ENCODE measurements at regions not wholly inside any gene's neighbourhood (a gene's known extent, or its start where the extent isn't known, plus 50 kb on each side); places are given as distances from the start of the nearest gene placed in this dataset.

GRCh38 chr2:11102466-11102865, 52.8 kb upstream of the SLC66A3 start:
- no peak for DNase-seq (ENCODE audit: low spot score)

DNA sequence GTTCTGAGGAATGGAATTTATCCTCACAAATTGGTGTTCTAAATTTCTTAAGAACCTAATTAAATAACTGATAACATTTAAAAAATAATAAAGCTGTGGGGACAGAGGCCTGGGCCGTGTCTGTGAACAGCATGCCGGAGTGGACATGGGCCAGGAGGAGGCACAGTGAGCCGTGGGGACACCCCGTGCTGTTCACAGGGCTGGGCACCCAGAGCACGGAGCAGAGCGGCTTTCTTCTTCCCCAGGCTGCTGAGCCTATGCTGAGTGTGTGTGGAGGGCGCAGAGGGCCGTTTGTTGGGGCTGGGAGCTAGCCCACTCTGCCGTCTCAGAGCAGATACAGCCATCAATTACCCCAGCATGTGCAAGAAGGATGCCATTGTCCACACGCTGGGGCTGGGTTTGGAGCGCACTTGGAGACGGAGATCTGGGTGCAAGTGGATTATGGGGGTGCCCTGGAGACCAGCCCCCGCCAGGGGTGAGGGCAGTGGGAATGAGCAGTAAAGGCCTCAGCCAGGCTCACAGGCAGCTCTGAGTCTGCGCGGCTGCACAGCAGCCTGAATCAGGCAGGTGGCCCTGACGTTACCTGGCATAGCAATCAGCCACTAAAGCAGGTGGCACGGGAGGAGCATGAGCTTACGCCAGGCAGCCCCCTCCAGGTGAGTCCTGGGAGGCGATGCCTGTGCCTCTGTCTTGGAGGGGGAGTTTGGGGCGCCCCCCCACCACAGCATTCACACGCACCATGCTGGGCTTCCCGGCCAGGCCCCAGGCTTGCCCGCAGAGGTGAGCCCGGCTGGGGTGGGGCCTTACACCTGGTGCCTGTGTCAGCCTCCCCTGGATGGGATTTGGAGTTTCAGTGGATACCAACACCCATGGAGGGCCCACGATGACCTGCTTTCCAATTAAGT, 52.1 kb upstream of the SLC66A3 start:
- no peak for DNase-seq (ENCODE audit: low spot score)

DNA sequence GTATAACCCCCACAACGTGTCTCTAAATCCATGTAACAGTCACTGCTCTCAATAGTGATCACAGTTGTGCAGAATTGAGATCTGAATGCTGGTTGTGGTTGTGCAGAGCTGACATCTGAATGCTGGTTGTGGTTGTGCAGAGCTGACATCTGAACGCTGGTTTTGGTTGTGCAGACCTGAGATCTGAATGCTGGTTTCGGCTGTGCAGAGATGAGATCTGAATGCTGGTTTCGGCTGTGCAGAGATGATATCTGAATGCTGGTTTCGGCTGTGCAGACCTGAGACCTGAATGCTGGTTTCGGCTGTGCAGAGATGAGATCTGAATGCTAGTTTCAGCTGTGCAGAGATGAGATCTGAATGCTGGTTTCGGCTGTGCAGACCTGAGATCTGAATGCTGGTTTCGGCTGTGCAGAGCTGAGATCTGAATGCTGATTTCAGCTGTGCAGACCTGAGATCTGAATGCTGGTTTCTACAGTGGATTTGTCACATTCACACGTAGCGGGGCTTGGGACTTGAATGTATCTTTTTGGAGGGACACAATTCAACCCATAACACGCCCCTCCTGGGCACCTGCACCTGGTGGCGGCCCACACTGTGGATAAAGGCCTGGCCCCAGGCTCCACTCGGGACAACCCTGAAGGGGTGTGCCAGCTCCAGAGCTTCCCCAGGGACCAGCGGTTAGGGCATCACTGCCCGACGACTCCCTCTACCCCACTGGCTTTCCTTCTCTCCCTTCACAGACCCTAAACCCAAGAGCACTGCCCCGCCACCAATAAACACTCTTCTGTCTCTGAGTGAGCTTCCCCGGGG, 51.1 kb upstream of the SLC66A3 start:
- no peak for DNase-seq (ENCODE audit: low spot score)

DNA sequence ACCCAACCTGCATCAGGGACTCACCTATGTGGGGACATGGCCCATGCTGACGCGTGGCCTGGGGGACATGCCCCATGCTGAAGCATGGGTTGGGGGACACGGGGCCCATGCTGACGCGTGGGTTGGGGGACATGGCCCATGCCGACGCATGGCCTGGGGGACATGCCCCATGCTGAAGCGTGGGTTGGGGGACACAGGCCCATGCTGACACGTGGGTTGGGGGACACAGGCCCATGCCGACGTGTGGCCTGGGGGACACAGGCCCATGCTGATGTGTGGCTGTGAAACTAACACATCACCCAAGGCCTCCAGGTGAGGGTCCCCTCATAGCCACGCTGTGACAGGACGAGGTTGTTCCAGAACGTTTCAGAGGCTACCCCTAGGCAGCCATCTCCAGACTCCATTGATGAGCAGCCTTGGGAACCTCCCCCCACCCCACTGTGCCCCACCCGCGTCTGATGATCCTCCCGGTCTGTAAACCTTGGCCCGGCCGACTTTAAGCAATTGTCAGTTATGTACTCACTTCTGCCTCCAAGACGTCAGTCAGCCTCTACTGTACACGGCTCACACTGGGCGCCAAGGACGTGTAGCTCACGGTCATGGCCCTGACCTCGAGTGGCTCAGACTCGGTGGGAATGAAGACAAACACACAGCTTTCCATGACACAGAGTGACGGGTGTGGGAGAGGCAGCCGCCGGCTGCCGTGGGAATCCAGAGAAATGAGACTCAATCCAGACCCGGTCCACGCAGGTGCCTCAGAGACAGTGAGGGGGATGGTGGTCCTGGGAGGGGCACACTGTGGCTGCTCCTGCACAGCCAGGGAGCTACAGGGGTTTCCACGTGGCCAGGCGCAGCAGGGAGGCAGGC, 50.2 kb upstream of the SLC66A3 start:
- no peak for DNase-seq (ENCODE audit: low spot score)
